Fibroblast of gingiva (primary cell): ENCODE measurements at regions not wholly inside any gene's neighbourhood (a gene's known extent, or its start where the extent isn't known, plus 50 kb on each side); places are given as distances from the start of the nearest gene placed in this dataset.
A peak's percentile ranks its signal among the peaks of the same experiment; 100 is the strongest.

Experiments
- DNase-seq: peaks from one replicate; pipeline ENCODE4 v3.0.0-alpha.2; 2011; ENCODE audit warnings: low read depth

- peak; percentile 60 for DNase-seq
Observed at GRCh38 chr21:28464095-28464494, 528.6 kb downstream of the LTN1 start.

GRCh38 chr21:28459193-28459592 lies 533.5 kb downstream of the LTN1 start:
- no peak for DNase-seq

GRCh38 chr21:28458446-28458845 lies 534.2 kb downstream of the LTN1 start:
- DNase-seq, result no peak

- no peak for DNase-seq
Observed at GRCh38 chr21:28455253-28455600, 537.5 kb downstream of the LTN1 start.

GRCh38 chr21:28454564-28455252 lies 538.0 kb downstream of the LTN1 start:
- DNase-seq, result peak; percentile 86

GRCh38 chr21:28447462-28447861 lies 545.2 kb downstream of the LTN1 start:
- peak; percentile 85 for DNase-seq

- peak; percentile 81 for DNase-seq
Observed at GRCh38 chr21:28445141-28445830, 547.4 kb downstream of the LTN1 start.

GRCh38 chr21:28444557-28444956 lies 548.1 kb downstream of the LTN1 start:
- DNase-seq, result peak; percentile 39

GRCh38 chr21:28444111-28444510 lies 548.6 kb downstream of the LTN1 start:
- peak; percentile 27 for DNase-seq

GRCh38 chr21:28442624-28443023 lies 550.1 kb downstream of the LTN1 start:
- peak; percentile 91 for DNase-seq

- DNase-seq, result no peak
Observed at GRCh38 chr21:28442085-28442484, 550.6 kb downstream of the LTN1 start.

GRCh38 chr21:28439788-28440187 lies 552.9 kb downstream of the LTN1 start:
- DNase-seq, result peak; percentile 84

- no peak for DNase-seq
Observed at GRCh38 chr21:28439251-28439650, 553.4 kb downstream of the LTN1 start.

- DNase-seq, result no peak
Observed at GRCh38 chr21:28437061-28437460, 555.6 kb downstream of the LTN1 start.

GRCh38 chr21:28436286-28436932 lies 556.3 kb downstream of the LTN1 start:
- DNase-seq, result peak; percentile 22

- DNase-seq, result no peak
Observed at GRCh38 chr21:28431527-28432200, 561.0 kb downstream of the LTN1 start.

GRCh38 chr21:28431022-28431421 lies 561.7 kb downstream of the LTN1 start:
- no peak for DNase-seq

- no peak for DNase-seq
Observed at GRCh38 chr21:28429161-28429560, 563.5 kb downstream of the LTN1 start.

- no peak for DNase-seq
Observed at GRCh38 chr21:28427394-28428022, 565.2 kb downstream of the LTN1 start.

GRCh38 chr21:28426545-28426944 lies 566.1 kb downstream of the LTN1 start:
- DNase-seq, result peak; percentile 5

- no peak for DNase-seq
Observed at GRCh38 chr21:28423521-28424190, 569.0 kb downstream of the LTN1 start.
